ENCODE measurements at regions not wholly inside any gene's neighbourhood (a gene's known extent, or its start where the extent isn't known, plus 50 kb on each side); places are given as distances from the start of the nearest gene placed in this dataset.

DNA sequence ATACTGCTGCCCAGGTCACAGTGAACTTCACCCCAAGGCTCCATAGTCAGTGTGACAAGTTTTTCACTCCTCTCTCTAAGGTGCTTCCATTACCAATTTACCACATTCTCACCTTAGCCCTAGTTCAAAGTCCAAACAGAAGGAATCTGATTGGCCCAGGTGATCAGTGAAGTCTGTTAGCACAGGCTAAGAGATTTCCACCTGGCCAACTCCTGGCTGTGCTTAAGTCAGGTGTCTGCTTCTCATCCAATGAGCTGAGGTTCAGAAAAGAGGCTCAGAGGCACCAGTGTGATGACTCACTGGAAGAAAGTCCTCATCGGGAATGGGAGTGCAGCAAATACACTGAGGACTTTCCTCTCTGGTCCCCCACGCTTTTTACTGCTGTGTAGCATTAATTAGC, 164.4 kb upstream of the MGAT5 start (continued):
- TF ChIP-seq BACH1 (IDR thresholded peaks at IDR 0.05; ENCODE audit: low read length): no peak

DNA sequence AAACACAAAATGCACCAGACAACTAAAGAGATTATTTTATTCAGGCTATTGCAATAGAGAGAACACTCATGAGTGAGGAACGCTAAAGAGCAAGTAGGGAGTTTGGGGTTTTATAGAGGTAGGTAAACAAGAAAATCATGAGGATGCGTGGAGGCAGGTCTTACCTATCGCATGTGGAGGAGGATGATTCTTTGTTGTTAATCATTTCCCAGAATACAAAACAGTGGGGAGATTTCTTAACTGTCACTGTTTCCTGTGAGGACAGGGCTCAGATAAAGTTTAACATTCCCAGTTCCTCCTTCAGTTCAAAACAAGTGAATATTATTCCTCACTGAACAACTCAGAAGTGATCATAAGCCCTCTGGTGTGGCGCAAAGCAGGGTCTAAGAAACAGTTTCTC, 156.1 kb upstream of the MGAT5 start:
- Histone ChIP-seq H3K36me3 (ENCODE audit: control insufficient read depth in 2 of 4, insufficient read depth in 4 of 4, low read length in 3 of 4) (no peaks in the 10 kb centered on the region), H2AFZ (ENCODE audit: low read length) (no peak overlapping the region), H3K4me2 (ENCODE audit: insufficient read depth in 1 of 2, low read depth in 2 of 2, low read length in 2 of 2) (no peak overlapping the region), H2BK15ac (ENCODE audit: low read length) (no peak overlapping the region), H3K14ac (ENCODE audit: insufficient read length) (no peak overlapping the region), H3K79me2 (ENCODE audit: control insufficient read depth in 1 of 2, insufficient read depth in 2 of 2, low read length in 2 of 2) (no peaks in the 10 kb centered on the region), H2BK120ac (replicated peaks; ENCODE audit: low read depth, low read length) (no peak overlapping the region), H4K91ac (replicated peaks; ENCODE audit: insufficient read length, low read length) (no peak overlapping the region), H3K27me3 (replicated peaks in 1 of 4; ENCODE audit: control insufficient read depth in 3 of 4, extremely low read depth in 1 of 4, insufficient read depth in 3 of 4, low read length in 3 of 4) (no peaks in the 10 kb centered on the region), H3K4ac (replicated peaks; ENCODE audit: insufficient read length, low read depth, low read length) (no peak overlapping the region), H3K23me2 (ENCODE audit: low read depth, low read length) (no peaks in the 10 kb centered on the region), H3K23ac (ENCODE audit: insufficient read length) (no peak overlapping the region), H4K8ac (ENCODE audit: extremely low read depth, insufficient read depth, low read length) (no peak overlapping the region), H2BK5ac (ENCODE audit: low read depth, low read length) (no peak overlapping the region), H3K56ac (replicated peaks; ENCODE audit: insufficient read length, low read depth, low read length) (no peak overlapping the region), H4K20me1 (replicated peaks in 1 of 2; ENCODE audit: control insufficient read depth in 1 of 2, insufficient read depth in 2 of 2, low read length in 2 of 2) (no peaks in the 10 kb centered on the region), H2BK20ac (ENCODE audit: low read length) (no peak overlapping the region), H3K79me1 (ENCODE audit: low read depth, low read length) (no peaks in the 10 kb centered on the region), H4K5ac (ENCODE audit: insufficient read length, low read depth, low read length) (no peak overlapping the region), H3K4me3 (ENCODE audit: extremely low read depth in 1 of 4, insufficient read depth in 2 of 4, low read depth in 3 of 4, low read length in 4 of 4) (no peak overlapping the region), H3K18ac (ENCODE audit: extremely low read depth, low read length) (no peak overlapping the region), H3K9me3 (ENCODE audit: insufficient read depth in 2 of 2, low read depth in 1 of 2, low read length in 1 of 2) (no peaks in the 10 kb centered on the region), H2AK5ac (ENCODE audit: low read depth, low read length) (no peak overlapping the region), H3K4me1 (replicated peaks in 1 of 4; ENCODE audit: control insufficient read depth in 3 of 4, insufficient read depth in 4 of 4, low read length in 3 of 4) (no peaks in the 10 kb centered on the region), H3K9ac (replicated peaks in 1 of 4; ENCODE audit: extremely low read depth in 1 of 4, low read depth in 3 of 4, low read length in 3 of 4) (no peak overlapping the region), H2BK12ac (ENCODE audit: low read depth, low read length) (no peak overlapping the region), H3K27ac (ENCODE audit: low read depth, low read length) (no peak overlapping the region)
- TF ChIP-seq EP300 (IDR thresholded peaks at IDR 0.05; ENCODE audit: borderline replicate concordance in 1 of 2, low read depth in 2 of 2, low read length in 2 of 2) (no peak), ZNF274 (IDR thresholded peaks at IDR 0.05; ENCODE audit: borderline replicate concordance, extremely low read depth, low read length) (no peak), GABPA (IDR thresholded peaks at IDR 0.05; ENCODE audit: borderline replicate concordance, insufficient read depth, low read length) (no peak), KDM5A (IDR thresholded peaks at IDR 0.05; ENCODE audit: low read length) (no peak), GTF2F1 (IDR thresholded peaks at IDR 0.05; ENCODE audit: borderline replicate concordance, low read depth, low read length) (no peak)
- ChIA-PET POLR2A (ENCODE audit: partially characterized antibody) (no interaction called here), CTCF (ENCODE audit: partially characterized antibody) (no interaction called here)
- 97% methylated on average over 4 of the region's 4 CpGs; no CpG with 5 or more reads in 1 of the 2 experiments for WGBS, 2 experiments (ENCODE audit: extremely low coverage in 1 of 2, insufficient coverage in 1 of 2, insufficient read length in 1 of 2, insufficient replicate concordance in 2 of 2, low coverage in 1 of 2, low lambda C conversion rate in 2 of 2, missing lambda C conversion rate in 1 of 2)
- DNase-seq (ENCODE audit: low read depth in 1 of 2, low spot score in 2 of 2): no peak
- no peak for FAIRE-seq

All from H1 (cell line).